ENCODE measurements at regions not wholly inside any gene's neighbourhood (a gene's known extent, or its start where the extent isn't known, plus 50 kb on each side); places are given as distances from the start of the nearest gene placed in this dataset.

DNA sequence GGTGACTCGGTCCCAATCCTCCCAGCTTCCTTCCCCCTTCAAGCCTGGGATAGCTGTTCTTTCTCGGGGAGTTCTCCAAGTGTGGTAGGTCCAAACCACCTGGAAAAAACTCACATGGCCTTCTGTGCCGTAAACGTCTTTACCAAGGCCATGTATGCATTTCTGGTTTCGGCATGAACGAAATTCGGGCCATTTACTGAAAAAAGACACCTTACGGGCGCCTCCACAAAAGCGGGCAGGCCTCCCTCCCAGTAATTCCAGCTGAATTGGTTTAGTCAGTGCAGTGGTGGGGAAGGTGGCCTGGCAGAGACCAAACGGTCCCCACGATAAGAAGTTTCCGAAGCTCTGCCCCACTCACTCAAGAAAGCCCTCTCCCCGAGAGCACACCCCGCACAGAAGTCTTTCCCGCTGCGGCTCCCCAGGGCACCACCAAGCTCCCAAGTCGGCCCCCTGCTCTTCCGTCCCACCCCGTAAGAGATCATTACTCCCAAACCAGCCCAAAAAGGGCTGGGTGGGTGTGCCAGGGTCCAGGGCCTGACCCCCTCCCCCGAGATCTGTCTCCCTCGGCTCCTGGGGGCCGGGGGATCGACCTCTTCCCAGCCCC, 86.3 kb upstream of the MELK start:
- TF ChIP-seq POLR2A (IDR thresholded peaks at IDR 0.05; ENCODE audit: low read depth, low read length) = no peak
- TF ChIP-seq POLR2AphosphoS5 (IDR thresholded peaks at IDR 0.05; ENCODE audit: low read depth, low read length) = no peak

Measured in GM12892 (cell line).